ENCODE measurements at regions not wholly inside any gene's neighbourhood (a gene's known extent, or its start where the extent isn't known, plus 50 kb on each side); places are given as distances from the start of the nearest gene placed in this dataset.

- TF ChIP-seq, protein P1, sequence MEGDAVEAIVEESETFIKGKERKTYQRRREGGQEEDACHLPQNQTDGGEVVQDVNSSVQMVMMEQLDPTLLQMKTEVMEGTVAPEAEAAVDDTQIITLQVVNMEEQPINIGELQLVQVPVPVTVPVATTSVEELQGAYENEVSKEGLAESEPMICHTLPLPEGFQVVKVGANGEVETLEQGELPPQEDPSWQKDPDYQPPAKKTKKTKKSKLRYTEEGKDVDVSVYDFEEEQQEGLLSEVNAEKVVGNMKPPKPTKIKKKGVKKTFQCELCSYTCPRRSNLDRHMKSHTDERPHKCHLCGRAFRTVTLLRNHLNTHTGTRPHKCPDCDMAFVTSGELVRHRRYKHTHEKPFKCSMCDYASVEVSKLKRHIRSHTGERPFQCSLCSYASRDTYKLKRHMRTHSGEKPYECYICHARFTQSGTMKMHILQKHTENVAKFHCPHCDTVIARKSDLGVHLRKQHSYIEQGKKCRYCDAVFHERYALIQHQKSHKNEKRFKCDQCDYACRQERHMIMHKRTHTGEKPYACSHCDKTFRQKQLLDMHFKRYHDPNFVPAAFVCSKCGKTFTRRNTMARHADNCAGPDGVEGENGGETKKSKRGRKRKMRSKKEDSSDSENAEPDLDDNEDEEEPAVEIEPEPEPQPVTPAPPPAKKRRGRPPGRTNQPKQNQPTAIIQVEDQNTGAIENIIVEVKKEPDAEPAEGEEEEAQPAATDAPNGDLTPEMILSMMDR (IDR thresholded peaks at IDR 0.05), result no peak
- TF ChIP-seq POLR2AphosphoS5 (IDR thresholded peaks at IDR 0.05) (no peak), POLR2A (IDR thresholded peaks at IDR 0.05) (no peak)
These were observed 404.0 kb downstream of the CDH11 start for GRCh38 chr16:64717871-64718270.

Measured in prostate gland (tissue), 2 donors.